Spleen (tissue), 7 donors: ENCODE measurements at regions not wholly inside any gene's neighbourhood (a gene's known extent, or its start where the extent isn't known, plus 50 kb on each side); places are given as distances from the start of the nearest gene placed in this dataset.

Experiments
- POLR2A ChIP-seq, 3 donors: fragments of 450-650 bp; IDR thresholded peaks; one replicate each; pipeline ENCODE4 v1.5.1; 2017; ENCODE audit warnings: antibody characterized with exemption in 3 of 3, mild to moderate bottlenecking in 1 of 3
- TF ChIP-seq, protein P1 (sequence below), 11 experiments: fragments of 200-600 bp in 7 of 11; fragments of 450-650 bp in 4 of 11; sonication (generic) in 4 of 11; IDR thresholded peaks in 8 of 11; conservative IDR thresholded peaks in 3 of 11; 1 replicate in 7 of 11; 2 replicates in 4 of 11; pipeline versions ENCODE4 v1.4.0 to v1.8.0; 2016 to 2021; ENCODE audit warnings: antibody characterized with exemption in 11 of 11, inconsistent platforms in 4 of 11, mild to moderate bottlenecking in 1 of 11
- donor health status: DM: no; HTN: no; CAD: no; lungs with moderate emphysema.
- donor health status: DM: no; HTN: no; CAD: no.
- donor health status: DM: no; HTN: no; CAD: no.

DNA sequence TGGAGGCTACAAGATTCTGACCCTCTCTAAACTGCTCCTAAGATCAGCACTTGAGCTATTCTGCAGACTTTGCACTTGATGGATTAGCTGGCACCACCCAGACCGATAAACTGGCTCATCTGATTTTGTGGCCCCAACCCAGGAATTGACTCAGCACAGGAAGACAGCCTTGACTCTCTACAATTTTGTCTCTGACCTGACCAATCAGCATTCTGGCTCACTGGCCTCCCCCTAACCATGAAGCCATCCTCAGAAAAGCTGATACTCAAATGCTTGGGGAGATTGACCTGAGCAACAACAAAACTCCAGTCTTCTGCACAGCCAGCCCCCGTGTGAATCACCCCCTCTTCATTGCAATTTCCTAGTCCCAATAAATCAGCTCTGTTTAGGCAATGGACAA lies 195.4 kb upstream of the PPP1R2C start:
- no peak for TF ChIP-seq POLR2A (IDR thresholded peaks at IDR 0.05)
- TF ChIP-seq, protein P1, sequence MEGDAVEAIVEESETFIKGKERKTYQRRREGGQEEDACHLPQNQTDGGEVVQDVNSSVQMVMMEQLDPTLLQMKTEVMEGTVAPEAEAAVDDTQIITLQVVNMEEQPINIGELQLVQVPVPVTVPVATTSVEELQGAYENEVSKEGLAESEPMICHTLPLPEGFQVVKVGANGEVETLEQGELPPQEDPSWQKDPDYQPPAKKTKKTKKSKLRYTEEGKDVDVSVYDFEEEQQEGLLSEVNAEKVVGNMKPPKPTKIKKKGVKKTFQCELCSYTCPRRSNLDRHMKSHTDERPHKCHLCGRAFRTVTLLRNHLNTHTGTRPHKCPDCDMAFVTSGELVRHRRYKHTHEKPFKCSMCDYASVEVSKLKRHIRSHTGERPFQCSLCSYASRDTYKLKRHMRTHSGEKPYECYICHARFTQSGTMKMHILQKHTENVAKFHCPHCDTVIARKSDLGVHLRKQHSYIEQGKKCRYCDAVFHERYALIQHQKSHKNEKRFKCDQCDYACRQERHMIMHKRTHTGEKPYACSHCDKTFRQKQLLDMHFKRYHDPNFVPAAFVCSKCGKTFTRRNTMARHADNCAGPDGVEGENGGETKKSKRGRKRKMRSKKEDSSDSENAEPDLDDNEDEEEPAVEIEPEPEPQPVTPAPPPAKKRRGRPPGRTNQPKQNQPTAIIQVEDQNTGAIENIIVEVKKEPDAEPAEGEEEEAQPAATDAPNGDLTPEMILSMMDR (IDR thresholded peaks at IDR 0.05 in 8 of 11, conservative IDR thresholded peaks at IDR 0.05 in 3 of 11): no peak
